H1 (cell line): ENCODE measurements at regions not wholly inside any gene's neighbourhood (a gene's known extent, or its start where the extent isn't known, plus 50 kb on each side); places are given as distances from the start of the nearest gene placed in this dataset.

ENCODE experiments used
- CTCF ChIA-PET: fragments of 300-600 bp; sonication (Branson Sonifier 250); formaldehyde crosslinking; loops from one replicate; lab custom pipeline; 2021; ENCODE audit not compliant: partially characterized antibody; lab: Charles Lee
- POLR2A ChIA-PET: fragments of 300-600 bp; sonication (Branson Sonifier 250); formaldehyde crosslinking; loops from one replicate; lab custom pipeline; 2021; ENCODE audit warnings: inconsistent platforms; ENCODE audit not compliant: partially characterized antibody; lab: Charles Lee
- DNase-seq, 2 experiments: peaks; one replicate each; pipeline versions ENCODE4 v3.0.0 to v3.0.0-alpha.2; 2010 to 2022; ENCODE audit warnings: low spot score in 2 of 2, low read depth in 1 of 2, mixed read lengths in 1 of 2
- FAIRE-seq: peaks from 2 replicates; lab custom pipeline; 2011; peaks lifted over from hg19 to GRCh38; lab: Jason Lieb, UNC
- H2AFZ ChIP-seq: 2 replicates; pipeline ENCODE4 v1.8.1; 2012; ENCODE audit warnings: low read length, inconsistent platforms
- H2AK5ac ChIP-seq: 2 replicates; pipeline ENCODE4 v1.6.1; 2013; ENCODE audit warnings: low read depth, low read length
- H2BK120ac ChIP-seq: replicated peaks from 2 replicates; pipeline ENCODE3; 2013; ENCODE audit warnings: low read depth, low read length, inconsistent platforms
- H2BK12ac ChIP-seq: 2 replicates; pipeline ENCODE4 v1.6.1; 2013; ENCODE audit warnings: low read depth, low read length
- H2BK15ac ChIP-seq: 2 replicates; pipeline ENCODE4 v1.6.1; 2013; ENCODE audit warnings: low read length
- H2BK20ac ChIP-seq: 2 replicates; pipeline ENCODE4 v1.6.1; 2013; ENCODE audit warnings: low read length
- H2BK5ac ChIP-seq: 2 replicates; pipeline ENCODE4 v1.6.1; 2013; ENCODE audit warnings: low read depth, low read length
- H3K14ac ChIP-seq: 2 replicates; pipeline ENCODE4 v1.6.1; 2013; ENCODE audit warnings: inconsistent platforms; ENCODE audit not compliant: insufficient read length
- H3K18ac ChIP-seq: 2 replicates; pipeline ENCODE4 v1.6.1; 2013; ENCODE audit warnings: low read length; ENCODE audit errors: extremely low read depth
- H3K23ac ChIP-seq: 2 replicates; pipeline ENCODE4 v1.6.1; 2013; ENCODE audit warnings: inconsistent platforms; ENCODE audit not compliant: insufficient read length
- H3K23me2 ChIP-seq: 2 replicates; pipeline ENCODE4 v1.6.1; 2013; ENCODE audit warnings: low read depth, low read length
- H3K27ac ChIP-seq: 2 replicates; pipeline ENCODE4 v1.6.1; 2011; ENCODE audit warnings: low read depth, low read length, inconsistent platforms
- H3K27me3 ChIP-seq, 4 experiments: replicated peaks in 1 of 4; 1 replicate in 1 of 4; 2 replicates in 3 of 4; pipeline versions ENCODE4 v1.6.1 to v1.8.1; 2011 to 2013; ENCODE audit warnings: low read length in 3 of 4, mild to moderate bottlenecking in 3 of 4, inconsistent platforms in 2 of 4, mixed read lengths in 2 of 4, moderate library complexity in 1 of 4; ENCODE audit not compliant: control insufficient read depth in 3 of 4, insufficient read depth in 3 of 4; ENCODE audit errors: extremely low read depth in 1 of 4
- H3K36me3 ChIP-seq, 4 experiments: 2 replicates each; pipeline versions ENCODE4 v1.6.1 to v1.8.1; 2011 to 2013; ENCODE audit warnings: mild to moderate bottlenecking in 4 of 4, low read length in 3 of 4, moderate library complexity in 2 of 4, control low read depth in 1 of 4, inconsistent platforms in 1 of 4; ENCODE audit not compliant: insufficient read depth in 4 of 4, control insufficient read depth in 2 of 4
- H3K4ac ChIP-seq: replicated peaks from 2 replicates; pipeline ENCODE3; 2013; ENCODE audit warnings: low read length, low read depth, mixed read lengths, inconsistent platforms; ENCODE audit not compliant: insufficient read length
- H3K4me1 ChIP-seq, 4 experiments: replicated peaks in 1 of 4; 1 replicate in 1 of 4; 2 replicates in 3 of 4; pipeline versions ENCODE4 v1.6.1 to v1.8.1; 2011 to 2013; ENCODE audit warnings: low read length in 3 of 4, inconsistent platforms in 2 of 4, mixed read lengths in 1 of 4; ENCODE audit not compliant: insufficient read depth in 4 of 4, control insufficient read depth in 3 of 4
- H3K4me2 ChIP-seq, 2 experiments: 2 replicates each; pipeline versions ENCODE4 v1.6.1 to v1.8.1; 2011 to 2013; ENCODE audit warnings: low read depth in 2 of 2, low read length in 2 of 2, control low read depth in 1 of 2, inconsistent platforms in 1 of 2, mild to moderate bottlenecking in 1 of 2; ENCODE audit not compliant: insufficient read depth in 1 of 2
- H3K4me3 ChIP-seq, 4 experiments: fragments of 200-600, 300-600 bp in 1 of 4; sonication (generic), shearing (Covaris generic), sonication (Bioruptor Twin) in 1 of 4; 2 replicates each; pipeline versions ENCODE4 v1.5.1 to v1.8.1; 2011 to 2016; ENCODE audit warnings: low read length in 4 of 4, low read depth in 3 of 4, control low read depth in 2 of 4, inconsistent platforms in 2 of 4, mild to moderate bottlenecking in 2 of 4, mixed read lengths in 1 of 4, moderate library complexity in 1 of 4; ENCODE audit not compliant: insufficient read depth in 2 of 4; ENCODE audit errors: extremely low read depth in 1 of 4
- H3K56ac ChIP-seq: replicated peaks from 2 replicates; pipeline ENCODE3; 2013; ENCODE audit warnings: low read depth, mild to moderate bottlenecking, mixed read lengths, low read length, inconsistent platforms; ENCODE audit not compliant: insufficient read length
- H3K79me1 ChIP-seq: 2 replicates; pipeline ENCODE4 v1.6.1; 2013; ENCODE audit warnings: low read depth, low read length, control low read depth
- H3K79me2 ChIP-seq, 2 experiments: 2 replicates each; pipeline versions ENCODE4 v1.6.1 to v1.8.1; 2012 to 2013; ENCODE audit warnings: low read length in 2 of 2, mild to moderate bottlenecking in 2 of 2, inconsistent platforms in 1 of 2; ENCODE audit not compliant: insufficient read depth in 2 of 2, control insufficient read depth in 1 of 2
- H3K9ac ChIP-seq, 4 experiments: replicated peaks in 1 of 4; 1 replicate in 1 of 4; 2 replicates in 3 of 4; pipeline versions ENCODE4 v1.6.1 to v1.8.1; 2011 to 2013; ENCODE audit warnings: low read depth in 3 of 4, low read length in 3 of 4, control low read depth in 2 of 4, mild to moderate bottlenecking in 2 of 4, moderate library complexity in 2 of 4, inconsistent platforms in 1 of 4; ENCODE audit errors: extremely low read depth in 1 of 4
- H3K9me3 ChIP-seq, 2 experiments: 2 replicates each; pipeline versions ENCODE4 v1.6.1 to v1.8.1; 2012 to 2013; ENCODE audit warnings: mild to moderate bottlenecking in 2 of 2, moderate library complexity in 2 of 2, control low read depth in 1 of 2, inconsistent platforms in 1 of 2, low read depth in 1 of 2, low read length in 1 of 2, mixed read lengths in 1 of 2; ENCODE audit not compliant: insufficient read depth in 2 of 2
- H4K20me1 ChIP-seq, 2 experiments: replicated peaks in 1 of 2; 2 replicates each; pipeline versions ENCODE3 to v1.8.1; 2011 to 2013; ENCODE audit warnings: inconsistent platforms in 2 of 2, low read length in 2 of 2, mild to moderate bottlenecking in 1 of 2; ENCODE audit not compliant: insufficient read depth in 2 of 2, control insufficient read depth in 1 of 2
- H4K5ac ChIP-seq: 2 replicates; pipeline ENCODE4 v1.6.1; 2013; ENCODE audit warnings: low read length, low read depth, mixed read lengths, inconsistent platforms; ENCODE audit not compliant: insufficient read length
- H4K8ac ChIP-seq: 2 replicates; pipeline ENCODE4 v1.8.0; 2013; ENCODE audit warnings: mild to moderate bottlenecking, moderate library complexity, low read length, inconsistent platforms; ENCODE audit not compliant: insufficient read depth; ENCODE audit errors: extremely low read depth
- H4K91ac ChIP-seq: replicated peaks from 2 replicates; pipeline ENCODE3; 2013; ENCODE audit warnings: low read length, mixed read lengths, inconsistent platforms; ENCODE audit not compliant: insufficient read length
- BRCA1 ChIP-seq: IDR thresholded peaks from 2 replicates; pipeline ENCODE4 v1.6.1; 2012; ENCODE audit warnings: low read depth, low read length, improper control_type of control experiment
- CHD2 ChIP-seq: IDR thresholded peaks from 2 replicates; pipeline ENCODE4 v1.6.1; 2012; ENCODE audit warnings: low read length, improper control_type of control experiment
- CTCF ChIP-seq, 3 experiments: IDR thresholded peaks; 1 replicate in 2 of 3; 2 replicates in 1 of 3; pipeline versions ENCODE4 v1.5.1 to v1.6.1; 2011; ENCODE audit warnings: low read length in 3 of 3, mild to moderate bottlenecking in 3 of 3, inconsistent platforms in 2 of 3, low read depth in 1 of 3, moderate library complexity in 1 of 3; ENCODE audit not compliant: insufficient read depth in 1 of 3; ENCODE audit errors: control extremely low read depth in 1 of 3
- EP300 ChIP-seq, 2 experiments: IDR thresholded peaks; 1 replicate in 1 of 2; 2 replicates in 1 of 2; pipeline ENCODE4 v1.6.1; 2011 to 2012; ENCODE audit warnings: low read depth in 2 of 2, low read length in 2 of 2, mild to moderate bottlenecking in 2 of 2, borderline replicate concordance in 1 of 2, inconsistent platforms in 1 of 2, moderate library complexity in 1 of 2
- GABPA ChIP-seq: IDR thresholded peaks from 2 replicates; pipeline ENCODE4 v1.6.1; 2011; ENCODE audit warnings: mild to moderate bottlenecking, low read length, moderate library complexity, borderline replicate concordance; ENCODE audit not compliant: insufficient read depth
- HDAC6 ChIP-seq: IDR thresholded peaks from one replicate; pipeline ENCODE4 v1.7.1; 2012; ENCODE audit warnings: low read depth, mild to moderate bottlenecking, inconsistent platforms, low read length, moderate library complexity
- PHF8 ChIP-seq: fragments of 200-600 bp; sonication (generic); conservative IDR thresholded peaks from 2 replicates; pipeline ENCODE4 v1.7.1; 2012; ENCODE audit warnings: low read depth, mild to moderate bottlenecking, inconsistent platforms, low read length, moderate library complexity
- RXRA ChIP-seq: IDR thresholded peaks from 2 replicates; pipeline ENCODE4 v1.6.1; 2011; ENCODE audit warnings: low read depth, mild to moderate bottlenecking, low read length, moderate library complexity; ENCODE audit not compliant: insufficient read depth
- SP1 ChIP-seq: IDR thresholded peaks from 2 replicates; pipeline ENCODE4 v1.6.1; 2011; ENCODE audit warnings: low read depth, low read length
- SP4 ChIP-seq: IDR thresholded peaks from 2 replicates; pipeline ENCODE4 v1.6.1; 2012; ENCODE audit warnings: low read length, inconsistent platforms
- TCF12 ChIP-seq: IDR thresholded peaks from 2 replicates; pipeline ENCODE4 v1.6.1; 2011; ENCODE audit warnings: low read depth, mild to moderate bottlenecking, low read length
- WGBS, 2 experiments: shearing (Covaris generic) in 1 of 2; methylation state at CpG; one replicate each; pipeline versions ENCODE4 v1.1.6 to v1.1.7; 2013 to 2015; ENCODE audit warnings: low lambda C conversion rate in 2 of 2, mixed read lengths in 2 of 2, inconsistent platforms in 1 of 2, low coverage in 1 of 2, missing lambda C conversion rate in 1 of 2; ENCODE audit not compliant: insufficient replicate concordance in 2 of 2, insufficient coverage in 1 of 2, insufficient read length in 1 of 2; ENCODE audit errors: extremely low coverage in 1 of 2, missing lambda C conversion rate in 1 of 2; 5-methylcytosine and 5-hydroxymethylcytosine counted together
- TF ChIP-seq, protein P1 (sequence below): IDR thresholded peaks from 2 replicates; pipeline ENCODE4 v1.6.1; 2012; ENCODE audit warnings: inconsistent platforms

- H2BK20ac ChIP-seq, result no peak overlapping the region
- no peaks in the 10 kb centered on the region for H3K79me1 ChIP-seq
- H3K4me2 ChIP-seq, result no peak overlapping the region; a peak in 1 of 4 replicates
- no peak overlapping the region for H2BK5ac ChIP-seq
- no peak overlapping the region for H2BK12ac ChIP-seq
- no peaks in the 10 kb centered on the region for H4K20me1 ChIP-seq
- no peak overlapping the region for H4K5ac ChIP-seq
- no peak overlapping the region for H3K4me3 ChIP-seq
- WGBS, 2 experiments, result 92% methylated on average over 9 of the region's 9 CpGs; no CpG with 5 or more reads in 1 of the 2 experiments
- no peak overlapping the region for H4K8ac ChIP-seq
- H3K18ac ChIP-seq, result no peak overlapping the region
- POLR2A ChIA-PET, result no interaction called here
- H3K27ac ChIP-seq, result no peak overlapping the region
- H2BK15ac ChIP-seq, result no peak overlapping the region
- H3K56ac ChIP-seq, result no peak overlapping the region
- FAIRE-seq, result no peak
- DNase-seq, result no peak
- no peak overlapping the region for H2AK5ac ChIP-seq
- no peaks in the 10 kb centered on the region for H3K9me3 ChIP-seq
- CTCF ChIA-PET, result interaction anchor here (1.0 to 3.1 kb wide), 7 partner anchors 8 to 112 kb away, joined by 3 to 21 read pairs (median 6); no protein-coding TSS in a partner anchor
- no peak overlapping the region for H3K4ac ChIP-seq
- no peak overlapping the region for H3K23ac ChIP-seq
- no peak overlapping the region for H2BK120ac ChIP-seq
- no peak overlapping the region for H3K14ac ChIP-seq
- peaks cover 11% of the 10 kb centered on the region; the same call in 1 of the 2 replicates for H3K23me2 ChIP-seq
- peaks cover 0 to 10% (median 8%) of the 10 kb centered on the region in 4 experiments; a peak in 5 of 7 replicates for H3K27me3 ChIP-seq
- no peak overlapping the region for H2AFZ ChIP-seq
- H3K9ac ChIP-seq, result no peak overlapping the region
- no peaks in the 10 kb centered on the region for H3K36me3 ChIP-seq
- peaks cover 0 to 4% (median 0%) of the 10 kb centered on the region in 4 experiments; a peak in 5 of 7 replicates for H3K4me1 ChIP-seq
- no peak overlapping the region for H4K91ac ChIP-seq
- no peaks in the 10 kb centered on the region for H3K79me2 ChIP-seq
- no peak for TF ChIP-seq TCF12
- no peak for TF ChIP-seq SP1
- TF ChIP-seq CHD2, result no peak
- no peak for TF ChIP-seq HDAC6
- no peak for TF ChIP-seq RXRA
- no peak for TF ChIP-seq GABPA
- TF ChIP-seq PHF8, result no peak
- TF ChIP-seq CTCF (IDR thresholded peaks at IDR 0.05; ENCODE audit: control extremely low read depth in 1 of 3, insufficient read depth in 1 of 3, low read depth in 1 of 3, low read length in 3 of 3), result no peak
- no peak for TF ChIP-seq BRCA1
- TF ChIP-seq SP4, result no peak
- no peak for TF ChIP-seq EP300 (IDR thresholded peaks at IDR 0.05; ENCODE audit: borderline replicate concordance in 1 of 2, low read depth in 2 of 2, low read length in 2 of 2)
- TF ChIP-seq, protein P1, sequence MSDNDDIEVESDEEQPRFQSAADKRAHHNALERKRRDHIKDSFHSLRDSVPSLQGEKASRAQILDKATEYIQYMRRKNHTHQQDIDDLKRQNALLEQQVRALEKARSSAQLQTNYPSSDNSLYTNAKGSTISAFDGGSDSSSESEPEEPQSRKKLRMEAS, result no peak
Measured at GRCh38 chr15:98546329-98546728, 102.0 kb upstream of the IGF1R start.
